ENCODE measurements at regions not wholly inside any gene's neighbourhood (a gene's known extent, or its start where the extent isn't known, plus 50 kb on each side); places are given as distances from the start of the nearest gene placed in this dataset.

DNA sequence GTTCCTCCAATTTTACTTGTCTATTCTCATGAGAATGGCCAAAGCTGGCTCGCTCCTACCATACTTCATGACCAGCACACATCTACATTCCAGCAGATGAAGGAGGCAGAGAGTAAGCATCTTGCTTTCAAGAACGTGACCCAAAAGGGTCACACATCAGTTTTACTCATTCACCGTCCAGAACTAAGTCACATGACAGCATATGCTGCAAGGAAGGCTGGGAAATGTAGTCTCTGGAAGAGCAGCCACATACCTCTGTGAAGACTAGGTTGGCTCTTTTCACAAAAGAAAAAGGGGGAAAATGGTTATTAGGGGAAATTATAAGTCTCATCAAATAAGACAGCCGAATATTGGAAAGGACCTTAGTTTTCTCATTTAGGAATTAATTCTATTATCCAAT, 835.3 kb downstream of the EPHA4 start:
- no peak overlapping the region for H3K4me3 ChIP-seq (ENCODE audit: low read length)
- H3K27me3 ChIP-seq (ENCODE audit: insufficient read depth, low read depth, low read length), result no peaks in the 10 kb centered on the region
- H3K4me2 ChIP-seq (ENCODE audit: low read length), result no peak overlapping the region
- no peaks in the 10 kb centered on the region for H3K36me3 ChIP-seq (ENCODE audit: insufficient read depth, low read length)
- H3K27ac ChIP-seq (ENCODE audit: low read length), result no peak overlapping the region
- TF ChIP-seq EP300 (conservative IDR thresholded peaks at IDR 0.05; ENCODE audit: poor library complexity, severe bottlenecking) (no peak), POLR2AphosphoS5 (IDR thresholded peaks at IDR 0.05) (no peak), SMC3 (conservative IDR thresholded peaks at IDR 0.05; ENCODE audit: poor library complexity) (no peak), MXI1 (conservative IDR thresholded peaks at IDR 0.05; ENCODE audit: poor library complexity, severe bottlenecking) (no peak)
- H3K79me2 ChIP-seq (replicated peaks; ENCODE audit: insufficient read depth, low read length), result no peaks in the 10 kb centered on the region
- no peaks in the 10 kb centered on the region for H3F3A ChIP-seq (ENCODE audit: insufficient read depth, low read length, poor library complexity, severe bottlenecking)
- no peak overlapping the region for H2AFZ ChIP-seq (ENCODE audit: low read depth, low read length)
- H3K9me3 ChIP-seq (ENCODE audit: low read length), result no peaks in the 10 kb centered on the region
- H3K9ac ChIP-seq (ENCODE audit: low read length), result no peak overlapping the region
- no peaks in the 10 kb centered on the region for H4K20me1 ChIP-seq (ENCODE audit: insufficient read depth)
- no peaks in the 10 kb centered on the region for H3K9me2 ChIP-seq (ENCODE audit: insufficient read depth, low read length)

DNA sequence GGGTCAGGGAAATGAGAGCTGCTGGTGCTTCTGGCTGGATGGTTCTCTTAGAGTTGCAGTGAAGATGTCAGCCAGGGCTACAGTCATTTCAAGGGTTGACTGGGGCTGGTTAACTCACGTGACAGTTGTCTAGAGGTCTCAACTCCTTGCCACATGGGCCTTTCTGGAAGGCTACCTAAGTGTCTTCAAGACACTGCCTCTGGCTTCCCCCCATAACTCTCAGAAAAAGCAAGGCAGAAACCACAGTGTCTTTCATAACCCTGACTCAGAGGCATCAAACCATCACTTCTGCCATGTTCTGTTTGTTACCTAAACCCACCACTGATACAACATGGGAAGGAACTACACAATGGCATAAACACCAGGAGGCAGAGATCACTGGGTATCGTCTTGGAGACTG, 828.9 kb downstream of the EPHA4 start:
- no peaks in the 10 kb centered on the region for H3K9me2 ChIP-seq (ENCODE audit: insufficient read depth, low read length)
- no peaks in the 10 kb centered on the region for H3K9me3 ChIP-seq (ENCODE audit: low read length)
- H3K4me2 ChIP-seq (ENCODE audit: low read length), result no peak overlapping the region
- no peaks in the 10 kb centered on the region for H3K27me3 ChIP-seq (ENCODE audit: insufficient read depth, low read depth, low read length)
- H3K9ac ChIP-seq (ENCODE audit: low read length), result no peak overlapping the region
- no peak overlapping the region for H3K4me3 ChIP-seq (ENCODE audit: low read length)
- H3F3A ChIP-seq (ENCODE audit: insufficient read depth, low read length, poor library complexity, severe bottlenecking), result no peaks in the 10 kb centered on the region
- no peak for TF ChIP-seq MXI1 (conservative IDR thresholded peaks at IDR 0.05; ENCODE audit: poor library complexity, severe bottlenecking)
- TF ChIP-seq EZH2 (IDR thresholded peaks at IDR 0.05; ENCODE audit: borderline replicate concordance, insufficient read depth, low read length, poor library complexity, severe bottlenecking), result no peak
- TF ChIP-seq, protein P1, sequence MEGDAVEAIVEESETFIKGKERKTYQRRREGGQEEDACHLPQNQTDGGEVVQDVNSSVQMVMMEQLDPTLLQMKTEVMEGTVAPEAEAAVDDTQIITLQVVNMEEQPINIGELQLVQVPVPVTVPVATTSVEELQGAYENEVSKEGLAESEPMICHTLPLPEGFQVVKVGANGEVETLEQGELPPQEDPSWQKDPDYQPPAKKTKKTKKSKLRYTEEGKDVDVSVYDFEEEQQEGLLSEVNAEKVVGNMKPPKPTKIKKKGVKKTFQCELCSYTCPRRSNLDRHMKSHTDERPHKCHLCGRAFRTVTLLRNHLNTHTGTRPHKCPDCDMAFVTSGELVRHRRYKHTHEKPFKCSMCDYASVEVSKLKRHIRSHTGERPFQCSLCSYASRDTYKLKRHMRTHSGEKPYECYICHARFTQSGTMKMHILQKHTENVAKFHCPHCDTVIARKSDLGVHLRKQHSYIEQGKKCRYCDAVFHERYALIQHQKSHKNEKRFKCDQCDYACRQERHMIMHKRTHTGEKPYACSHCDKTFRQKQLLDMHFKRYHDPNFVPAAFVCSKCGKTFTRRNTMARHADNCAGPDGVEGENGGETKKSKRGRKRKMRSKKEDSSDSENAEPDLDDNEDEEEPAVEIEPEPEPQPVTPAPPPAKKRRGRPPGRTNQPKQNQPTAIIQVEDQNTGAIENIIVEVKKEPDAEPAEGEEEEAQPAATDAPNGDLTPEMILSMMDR (IDR thresholded peaks at IDR 0.05; ENCODE audit: poor library complexity, severe bottlenecking), result no peak
- TF ChIP-seq EP300 (conservative IDR thresholded peaks at IDR 0.05; ENCODE audit: poor library complexity, severe bottlenecking), result no peak
- TF ChIP-seq POLR2AphosphoS5 (IDR thresholded peaks at IDR 0.05), result no peak
- no peak for TF ChIP-seq SMC3 (conservative IDR thresholded peaks at IDR 0.05; ENCODE audit: poor library complexity)
- TF ChIP-seq, protein P2, sequence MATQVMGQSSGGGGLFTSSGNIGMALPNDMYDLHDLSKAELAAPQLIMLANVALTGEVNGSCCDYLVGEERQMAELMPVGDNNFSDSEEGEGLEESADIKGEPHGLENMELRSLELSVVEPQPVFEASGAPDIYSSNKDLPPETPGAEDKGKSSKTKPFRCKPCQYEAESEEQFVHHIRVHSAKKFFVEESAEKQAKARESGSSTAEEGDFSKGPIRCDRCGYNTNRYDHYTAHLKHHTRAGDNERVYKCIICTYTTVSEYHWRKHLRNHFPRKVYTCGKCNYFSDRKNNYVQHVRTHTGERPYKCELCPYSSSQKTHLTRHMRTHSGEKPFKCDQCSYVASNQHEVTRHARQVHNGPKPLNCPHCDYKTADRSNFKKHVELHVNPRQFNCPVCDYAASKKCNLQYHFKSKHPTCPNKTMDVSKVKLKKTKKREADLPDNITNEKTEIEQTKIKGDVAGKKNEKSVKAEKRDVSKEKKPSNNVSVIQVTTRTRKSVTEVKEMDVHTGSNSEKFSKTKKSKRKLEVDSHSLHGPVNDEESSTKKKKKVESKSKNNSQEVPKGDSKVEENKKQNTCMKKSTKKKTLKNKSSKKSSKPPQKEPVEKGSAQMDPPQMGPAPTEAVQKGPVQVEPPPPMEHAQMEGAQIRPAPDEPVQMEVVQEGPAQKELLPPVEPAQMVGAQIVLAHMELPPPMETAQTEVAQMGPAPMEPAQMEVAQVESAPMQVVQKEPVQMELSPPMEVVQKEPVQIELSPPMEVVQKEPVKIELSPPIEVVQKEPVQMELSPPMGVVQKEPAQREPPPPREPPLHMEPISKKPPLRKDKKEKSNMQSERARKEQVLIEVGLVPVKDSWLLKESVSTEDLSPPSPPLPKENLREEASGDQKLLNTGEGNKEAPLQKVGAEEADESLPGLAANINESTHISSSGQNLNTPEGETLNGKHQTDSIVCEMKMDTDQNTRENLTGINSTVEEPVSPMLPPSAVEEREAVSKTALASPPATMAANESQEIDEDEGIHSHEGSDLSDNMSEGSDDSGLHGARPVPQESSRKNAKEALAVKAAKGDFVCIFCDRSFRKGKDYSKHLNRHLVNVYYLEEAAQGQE (IDR thresholded peaks at IDR 0.05; ENCODE audit: borderline replicate concordance), result no peak
- TF ChIP-seq RAD21 (conservative IDR thresholded peaks at IDR 0.05), result no peak
- TF ChIP-seq TAF1 (IDR thresholded peaks at IDR 0.05; ENCODE audit: low read depth), result no peak
- no peaks in the 10 kb centered on the region for H3K79me2 ChIP-seq (replicated peaks; ENCODE audit: insufficient read depth, low read length)
- no peak overlapping the region for H2AFZ ChIP-seq (ENCODE audit: low read depth, low read length)
- H3K36me3 ChIP-seq (ENCODE audit: insufficient read depth, low read length), result no peaks in the 10 kb centered on the region
- H3K27ac ChIP-seq (ENCODE audit: low read length), result no peak overlapping the region
- no peaks in the 10 kb centered on the region for H4K20me1 ChIP-seq (ENCODE audit: insufficient read depth)

DNA sequence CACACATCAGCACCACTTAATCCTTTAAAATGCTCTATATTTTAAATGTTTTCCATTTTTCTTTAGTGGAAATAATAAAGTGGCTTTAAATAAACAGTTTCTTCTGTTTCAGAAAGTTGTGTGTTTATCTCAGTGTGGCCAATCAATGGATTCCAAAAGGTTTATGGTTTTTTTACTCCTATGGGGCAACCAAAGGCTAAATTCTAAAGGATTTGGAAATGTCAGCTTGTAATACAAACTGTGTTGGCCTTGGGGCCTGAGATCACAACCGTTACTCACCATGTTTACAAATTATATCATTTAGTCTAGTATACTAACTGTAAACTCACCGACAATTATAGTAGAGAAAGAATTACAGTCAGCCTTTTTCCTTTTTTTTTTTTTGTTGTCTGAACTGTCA, 827.2 kb downstream of the EPHA4 start:
- TF ChIP-seq SMC3 (conservative IDR thresholded peaks at IDR 0.05; ENCODE audit: poor library complexity) (no peak), POLR2AphosphoS5 (IDR thresholded peaks at IDR 0.05) (no peak), MXI1 (conservative IDR thresholded peaks at IDR 0.05; ENCODE audit: poor library complexity, severe bottlenecking) (no peak), RAD21 (conservative IDR thresholded peaks at IDR 0.05) (no peak), EP300 (conservative IDR thresholded peaks at IDR 0.05; ENCODE audit: poor library complexity, severe bottlenecking) (no peak), TAF1 (IDR thresholded peaks at IDR 0.05; ENCODE audit: low read depth) (no peak), EZH2 (IDR thresholded peaks at IDR 0.05; ENCODE audit: borderline replicate concordance, insufficient read depth, low read length, poor library complexity, severe bottlenecking) (no peak)
- TF ChIP-seq, protein P1 (IDR thresholded peaks at IDR 0.05; ENCODE audit: poor library complexity, severe bottlenecking), result no peak
- TF ChIP-seq, protein P2 (IDR thresholded peaks at IDR 0.05; ENCODE audit: borderline replicate concordance), result no peak
- Histone ChIP-seq H3K27ac (ENCODE audit: low read length) (no peak overlapping the region), H3K9me3 (ENCODE audit: low read length) (no peaks in the 10 kb centered on the region), H3K36me3 (ENCODE audit: insufficient read depth, low read length) (no peaks in the 10 kb centered on the region), H3K27me3 (ENCODE audit: insufficient read depth, low read depth, low read length) (no peaks in the 10 kb centered on the region), H3K9ac (ENCODE audit: low read length) (no peak overlapping the region), H2AFZ (ENCODE audit: low read depth, low read length) (no peak overlapping the region), H3K79me2 (replicated peaks; ENCODE audit: insufficient read depth, low read length) (no peaks in the 10 kb centered on the region), H3K4me3 (ENCODE audit: low read length) (no peak overlapping the region), H3K4me2 (ENCODE audit: low read length) (no peak overlapping the region), H3K9me2 (ENCODE audit: insufficient read depth, low read length) (no peaks in the 10 kb centered on the region), H4K20me1 (ENCODE audit: insufficient read depth) (no peaks in the 10 kb centered on the region), H3F3A (ENCODE audit: insufficient read depth, low read length, poor library complexity, severe bottlenecking) (no peaks in the 10 kb centered on the region)
